ENCODE measurements at regions not wholly inside any gene's neighbourhood (a gene's known extent, or its start where the extent isn't known, plus 50 kb on each side); places are given as distances from the start of the nearest gene placed in this dataset.

- no peak overlapping the region for H3K4me3 ChIP-seq (ENCODE audit: low read depth, low read length)
- no peak for TF ChIP-seq CTCF (conservative IDR thresholded peaks at IDR 0.05; ENCODE audit: low read depth, low read length)
- no peak for DNase-seq (ENCODE audit: low read depth)
Measured at GRCh38 chr3:170749185-170749584, 120.8 kb downstream of the RPL22L1 start.

- no peak for TF ChIP-seq CTCF (conservative IDR thresholded peaks at IDR 0.05; ENCODE audit: low read depth, low read length)
- no peak overlapping the region for H3K4me3 ChIP-seq (ENCODE audit: low read depth, low read length)
- DNase-seq (ENCODE audit: low read depth) = no peak
Measured at GRCh38 chr3:170746175-170746942, 123.6 kb downstream of the RPL22L1 start.

GRCh38 chr3:170745211-170745718, 124.7 kb downstream of the RPL22L1 start:
- no peak for TF ChIP-seq CTCF (conservative IDR thresholded peaks at IDR 0.05; ENCODE audit: low read depth, low read length)
- DNase-seq (ENCODE audit: low read depth) = no peak
- no peak overlapping the region for H3K4me3 ChIP-seq (ENCODE audit: low read depth, low read length)

GRCh38 chr3:170741756-170742529, 128.1 kb downstream of the RPL22L1 start:
- TF ChIP-seq CTCF (conservative IDR thresholded peaks at IDR 0.05; ENCODE audit: low read depth, low read length) = no peak
- no peak overlapping the region for H3K4me3 ChIP-seq (ENCODE audit: low read depth, low read length)
- no peak for DNase-seq (ENCODE audit: low read depth)

- H3K4me3 ChIP-seq (ENCODE audit: low read depth, low read length) = no peak overlapping the region
- no peak for TF ChIP-seq CTCF (conservative IDR thresholded peaks at IDR 0.05; ENCODE audit: low read depth, low read length)
- DNase-seq (ENCODE audit: low read depth) = no peak
Measured at GRCh38 chr3:170740726-170741591, 129.0 kb downstream of the RPL22L1 start.

GRCh38 chr3:170740285-170740684, 129.7 kb downstream of the RPL22L1 start:
- no peak for TF ChIP-seq CTCF (conservative IDR thresholded peaks at IDR 0.05; ENCODE audit: low read depth, low read length)
- no peak for DNase-seq (ENCODE audit: low read depth)
- H3K4me3 ChIP-seq (ENCODE audit: low read depth, low read length) = no peak overlapping the region
